Adrenal gland (tissue), 9 donors: ENCODE measurements at regions not wholly inside any gene's neighbourhood (a gene's known extent, or its start where the extent isn't known, plus 50 kb on each side); places are given as distances from the start of the nearest gene placed in this dataset.

ENCODE experiments used
- DNase-seq, 7 donors: peaks; one replicate each; pipeline ENCODE4 v3.0.0-alpha.2; 2019 to 2020
- H3K27ac ChIP-seq, 5 donors: fragments of 200-600 bp; sonication (generic) in 4 of 5; 1 replicate in 3 of 5; 2 replicates in 2 of 5; pipeline versions ENCODE4 v1.5.1 to v1.8.0; 2016 to 2020; ENCODE audit warnings: mild to moderate bottlenecking in 1 of 5
- H3K27me3 ChIP-seq: fragments of 200-600 bp; 2 replicates; pipeline ENCODE4 v1.8.0; 2021
- H3K36me3 ChIP-seq, 2 donors: fragments of 200-600 bp; replicated peaks in 1 of 2; 1 replicate in 1 of 2; 2 replicates in 1 of 2; pipeline versions ENCODE4 v1.5.1 to v1.8.0; 2018 to 2022
- H3K4me1 ChIP-seq, 2 donors: fragments of 200-600 bp; replicated peaks in 1 of 2; 1 replicate in 1 of 2; 2 replicates in 1 of 2; pipeline versions ENCODE4 v1.5.1 to v1.8.0; 2018 to 2021
- H3K4me3 ChIP-seq, 4 donors: fragments of 200-600 bp; sonication (generic) in 3 of 4; one replicate each; pipeline ENCODE4 v1.5.1; 2016 to 2018
- H3K9me3 ChIP-seq, 3 donors: fragments of 200-600 bp; sonication (generic) in 1 of 3; replicated peaks in 1 of 3; 1 replicate in 2 of 3; 2 replicates in 1 of 3; pipeline versions ENCODE4 v1.5.1 to v1.8.0; 2016 to 2021
- CTCF ChIP-seq, 6 experiments: fragments of 450-650 bp in 4 of 6; fragments of 200-600 bp in 2 of 6; sonication (generic) in 1 of 6; IDR thresholded peaks; 1 replicate in 5 of 6; 2 replicates in 1 of 6; pipeline versions ENCODE4 v1.5.1 to v1.8.0; 2016 to 2021; ENCODE audit warnings: antibody characterized with exemption in 6 of 6, mild to moderate bottlenecking in 2 of 6, moderate library complexity in 1 of 6
- POLR2A ChIP-seq, 2 donors: fragments of 450-650 bp; IDR thresholded peaks; one replicate each; pipeline ENCODE4 v1.6.1; 2017; ENCODE audit warnings: antibody characterized with exemption in 2 of 2, mild to moderate bottlenecking in 2 of 2, moderate library complexity in 1 of 2
- WGBS, 4 donors: extraction: QIAGEN DNeasy Blood & Tissue Kit in 2 of 4; methylation state at CpG; one replicate each; pipeline versions ENCODE4 v1.1.5 to v1.1.7; 2013 to 2017; 5-methylcytosine and 5-hydroxymethylcytosine counted together
- intact Hi-C, 2 donors: fragments of 100-400 bp; cut with DNase I; formaldehyde crosslinking; loops; one replicate each; pipeline versions ENCODE4 v1.14.1 to v1.15.0; 2022 to 2023
- donor health status: healthy with polysubstance abuse.
- donor health status: Bipolar disorder and iron deficiency.
- donor health status: DM: yes; HTN: yes; CAD: no.
- donor health status: DM: no; HTN: no; CAD: no.
- donor health status: DM: no; HTN: no; CAD: no.

GRCh38 chr5:96058084-96058483, 96.4 kb upstream of the ELL2 start:
- H3K9me3 ChIP-seq = no peaks in the 10 kb centered on the region
- H3K4me1 ChIP-seq = no peaks in the 10 kb centered on the region
- no peaks in the 10 kb centered on the region for H3K36me3 ChIP-seq
- no peak for TF ChIP-seq CTCF (IDR thresholded peaks at IDR 0.05)
- TF ChIP-seq POLR2A (IDR thresholded peaks at IDR 0.05) = no peak
- intact Hi-C loops = no loop called here
- H3K27me3 ChIP-seq = no peaks in the 10 kb centered on the region
- no peak for DNase-seq
- H3K27ac ChIP-seq = no peak overlapping the region
- no peak overlapping the region for H3K4me3 ChIP-seq

- H3K4me3 ChIP-seq = no peak overlapping the region
- intact Hi-C loops = no loop called here
- no peaks in the 10 kb centered on the region for H3K4me1 ChIP-seq
- DNase-seq = no peak
- WGBS, 4 donors = 62 to 74% (median 66%) methylated on average over 5 of the region's 5 CpGs
- no peak for TF ChIP-seq POLR2A (IDR thresholded peaks at IDR 0.05)
- no peak for TF ChIP-seq CTCF (IDR thresholded peaks at IDR 0.05)
- H3K36me3 ChIP-seq = no peaks in the 10 kb centered on the region
- no peaks in the 10 kb centered on the region for H3K9me3 ChIP-seq
- H3K27me3 ChIP-seq = no peaks in the 10 kb centered on the region
- H3K27ac ChIP-seq = no peak overlapping the region
Observed at GRCh38 chr5:96054311-96055030, 92.8 kb upstream of the ELL2 start.

- DNase-seq = no peak
- Histone ChIP-seq H3K27ac (no peak overlapping the region), H3K4me3 (no peak overlapping the region), H3K36me3 (no peaks in the 10 kb centered on the region), H3K27me3 (no peaks in the 10 kb centered on the region), H3K4me1 (no peaks in the 10 kb centered on the region), H3K9me3 (no peaks in the 10 kb centered on the region)
- TF ChIP-seq POLR2A (IDR thresholded peaks at IDR 0.05) (no peak), CTCF (IDR thresholded peaks at IDR 0.05) (no peak)
- 67 to 75% (median 71%) methylated on average over 3 of the region's 3 CpGs for WGBS, 4 donors
- intact Hi-C loops = no loop called here
Observed at GRCh38 chr5:96053063-96053735, 91.5 kb upstream of the ELL2 start.

GRCh38 chr5:96052374-96052773, 90.7 kb upstream of the ELL2 start:
- Histone ChIP-seq H3K9me3 (no peaks in the 10 kb centered on the region), H3K4me1 (no peaks in the 10 kb centered on the region), H3K4me3 (no peak overlapping the region), H3K27me3 (no peaks in the 10 kb centered on the region), H3K36me3 (no peaks in the 10 kb centered on the region), H3K27ac (no peak overlapping the region)
- DNase-seq = no peak
- WGBS, 4 donors = 94 to 100% (median 96%) methylated on average over 1 of the region's 1 CpG
- TF ChIP-seq POLR2A (IDR thresholded peaks at IDR 0.05) (no peak), CTCF (IDR thresholded peaks at IDR 0.05) (no peak)
- intact Hi-C loops = no loop called here
